OCI-LY1 (cell line): ENCODE measurements at regions not wholly inside any gene's neighbourhood (a gene's known extent, or its start where the extent isn't known, plus 50 kb on each side); places are given as distances from the start of the nearest gene placed in this dataset.

Experiments
- H2AFZ ChIP-seq: fragments of 200-600 bp; sonication (generic), shearing (Covaris generic); 2 replicates; pipeline ENCODE4 v1.6.0; 2014; ENCODE audit warnings: antibody characterized with exemption, mild to moderate bottlenecking, low read length
- H3F3A ChIP-seq: fragments of 200-600 bp; sonication (generic), shearing (Covaris generic); 2 replicates; pipeline ENCODE4 v1.6.0; 2014; ENCODE audit warnings: mild to moderate bottlenecking, antibody characterized with exemption, low read length, moderate library complexity; ENCODE audit not compliant: insufficient read depth
- H3K27ac ChIP-seq: fragments of 200-600 bp; sonication (generic); 2 replicates; pipeline ENCODE4 v1.5.1; 2014; ENCODE audit warnings: low read length, mixed run types, mild to moderate bottlenecking, low read depth; ENCODE audit not compliant: poor library complexity, severe bottlenecking
- H3K27me3 ChIP-seq: fragments of 200-600 bp; sonication (generic); 2 replicates; pipeline ENCODE4 v1.6.0; 2014; ENCODE audit warnings: antibody characterized with exemption, mild to moderate bottlenecking, low read length, moderate library complexity; ENCODE audit not compliant: insufficient read depth
- H3K36me3 ChIP-seq: fragments of 200-600 bp; sonication (generic); 2 replicates; pipeline ENCODE4 v1.6.1; 2014; ENCODE audit warnings: mild to moderate bottlenecking, antibody characterized with exemption, low read length, moderate library complexity, mixed read lengths; ENCODE audit not compliant: insufficient read depth
- H3K4me1 ChIP-seq: fragments of 200-600 bp; sonication (generic); 2 replicates; pipeline ENCODE4 v1.5.1; 2014; ENCODE audit warnings: mild to moderate bottlenecking, low read length, moderate library complexity; ENCODE audit not compliant: insufficient read depth, severe bottlenecking
- H3K4me2 ChIP-seq: fragments of 200-600 bp; sonication (generic), shearing (Covaris generic); 2 replicates; pipeline ENCODE4 v1.6.1; 2014; ENCODE audit warnings: low read length
- H3K4me3 ChIP-seq: fragments of 200-600 bp; sonication (generic); 2 replicates; pipeline ENCODE4 v1.5.1; 2014; ENCODE audit warnings: low read length, low read depth, mild to moderate bottlenecking, mixed read lengths; ENCODE audit not compliant: poor library complexity, severe bottlenecking
- H3K79me2 ChIP-seq: fragments of 200-600 bp; shearing (Covaris generic); 2 replicates; pipeline ENCODE4 v1.6.1; 2016; ENCODE audit warnings: mixed run types, low read length, mixed read lengths; ENCODE audit not compliant: insufficient read depth
- H3K9ac ChIP-seq: fragments of 200-600 bp; sonication (generic), shearing (Covaris generic); 2 replicates; pipeline ENCODE4 v1.6.1; 2014; ENCODE audit warnings: mild to moderate bottlenecking, low read length, mixed read lengths
- H3K9me2 ChIP-seq: fragments of 200-600 bp; sonication (generic), shearing (Covaris generic); 2 replicates; pipeline ENCODE4 v1.6.1; 2014; ENCODE audit warnings: low read depth, mild to moderate bottlenecking, low read length, mixed read lengths
- H3K9me3 ChIP-seq: fragments of 200-600 bp; shearing (Covaris generic); 2 replicates; pipeline ENCODE4 v1.6.1; 2014; ENCODE audit warnings: low read length, mixed read lengths
- H4K20me1 ChIP-seq: fragments of 200-600 bp; sonication (generic), shearing (Covaris generic); 2 replicates; pipeline ENCODE4 v1.6.0; 2016; ENCODE audit warnings: mild to moderate bottlenecking, low read length; ENCODE audit not compliant: insufficient read depth
- EZH2 ChIP-seq: fragments of 200-600 bp; sonication (generic), shearing (Covaris generic); IDR thresholded peaks from 2 replicates; pipeline ENCODE4 v1.8.0; 2017; ENCODE audit warnings: borderline replicate concordance, mixed run types, mild to moderate bottlenecking, antibody characterized with exemption, low read length, moderate library complexity, mixed read lengths
- TF ChIP-seq, protein P1 (sequence below): fragments of 200-600 bp; sonication (generic), shearing (Covaris generic); IDR thresholded peaks from 2 replicates; pipeline ENCODE4 v1.5.1; 2017; ENCODE audit warnings: mild to moderate bottlenecking, antibody characterized with exemption, low read length, moderate library complexity, mixed read lengths

DNA sequence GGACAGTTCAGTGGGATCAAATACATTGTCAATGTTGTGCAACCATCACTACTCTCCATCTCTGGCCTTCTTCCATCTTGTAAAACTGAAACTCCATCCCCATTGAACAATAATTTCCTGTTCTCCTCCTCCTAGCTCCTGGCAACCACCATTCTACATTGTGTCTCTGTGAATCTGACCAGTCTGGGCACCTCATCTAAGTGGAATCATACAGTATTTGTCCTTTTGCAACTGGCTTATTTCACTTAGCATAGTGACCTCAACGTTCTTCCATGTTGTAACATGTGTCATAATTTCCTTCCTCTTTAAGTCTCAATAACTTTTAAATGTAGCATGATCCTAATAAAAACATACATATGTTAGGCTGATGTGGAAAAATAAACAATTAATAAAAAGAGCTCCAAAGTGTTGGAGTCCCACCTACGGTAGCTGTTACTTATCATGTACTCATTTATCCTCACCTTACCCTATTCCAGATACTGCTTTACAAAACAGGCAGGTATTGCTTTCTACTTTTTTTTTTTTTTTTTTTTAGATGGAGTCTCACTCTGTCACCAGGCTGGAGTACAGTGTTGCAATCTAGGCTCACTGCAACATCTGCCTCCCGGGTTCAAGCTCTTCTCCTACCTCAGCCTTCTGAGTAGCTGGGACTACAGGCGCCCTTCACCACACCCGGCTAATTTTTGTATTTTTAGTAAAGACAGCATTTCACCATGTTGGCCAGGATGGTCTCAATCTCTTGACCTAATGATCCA, 91.9 kb downstream of the TNFAIP3 start:
- Histone ChIP-seq H3K4me1 (no peaks in the 10 kb centered on the region), H3K27me3 (no peaks in the 10 kb centered on the region), H2AFZ (no peak overlapping the region)

GRCh38 chr6:137962725-137963124, 95.7 kb downstream of the TNFAIP3 start:
- no peak overlapping the region for H3K4me3 ChIP-seq
- no peak overlapping the region for H2AFZ ChIP-seq
- H3K9me2 ChIP-seq: no peaks in the 10 kb centered on the region
- no peaks in the 10 kb centered on the region for H3K4me1 ChIP-seq
- no peaks in the 10 kb centered on the region for H3K79me2 ChIP-seq
- no peaks in the 10 kb centered on the region for H3K27me3 ChIP-seq
- H3K36me3 ChIP-seq: no peaks in the 10 kb centered on the region
- no peak overlapping the region for H3K4me2 ChIP-seq
- H4K20me1 ChIP-seq: no peaks in the 10 kb centered on the region
- no peak overlapping the region for H3K9ac ChIP-seq
- H3K9me3 ChIP-seq: no peaks in the 10 kb centered on the region; the same call in 1 of the 2 replicates
- H3K27ac ChIP-seq: no peak overlapping the region
- H3F3A ChIP-seq: no peaks in the 10 kb centered on the region
- TF ChIP-seq, protein P1, sequence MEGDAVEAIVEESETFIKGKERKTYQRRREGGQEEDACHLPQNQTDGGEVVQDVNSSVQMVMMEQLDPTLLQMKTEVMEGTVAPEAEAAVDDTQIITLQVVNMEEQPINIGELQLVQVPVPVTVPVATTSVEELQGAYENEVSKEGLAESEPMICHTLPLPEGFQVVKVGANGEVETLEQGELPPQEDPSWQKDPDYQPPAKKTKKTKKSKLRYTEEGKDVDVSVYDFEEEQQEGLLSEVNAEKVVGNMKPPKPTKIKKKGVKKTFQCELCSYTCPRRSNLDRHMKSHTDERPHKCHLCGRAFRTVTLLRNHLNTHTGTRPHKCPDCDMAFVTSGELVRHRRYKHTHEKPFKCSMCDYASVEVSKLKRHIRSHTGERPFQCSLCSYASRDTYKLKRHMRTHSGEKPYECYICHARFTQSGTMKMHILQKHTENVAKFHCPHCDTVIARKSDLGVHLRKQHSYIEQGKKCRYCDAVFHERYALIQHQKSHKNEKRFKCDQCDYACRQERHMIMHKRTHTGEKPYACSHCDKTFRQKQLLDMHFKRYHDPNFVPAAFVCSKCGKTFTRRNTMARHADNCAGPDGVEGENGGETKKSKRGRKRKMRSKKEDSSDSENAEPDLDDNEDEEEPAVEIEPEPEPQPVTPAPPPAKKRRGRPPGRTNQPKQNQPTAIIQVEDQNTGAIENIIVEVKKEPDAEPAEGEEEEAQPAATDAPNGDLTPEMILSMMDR: no peak
- TF ChIP-seq EZH2: no peak

More for the DNA sequence above, 91.9 kb downstream of the TNFAIP3 start:
- H3K27ac ChIP-seq: no peak overlapping the region
- no peaks in the 10 kb centered on the region for H3K9me2 ChIP-seq
- no peaks in the 10 kb centered on the region; the same call in 1 of the 2 replicates for H3K9me3 ChIP-seq
- H3F3A ChIP-seq: no peaks in the 10 kb centered on the region
- no peak overlapping the region for H3K9ac ChIP-seq
- no peak overlapping the region for H3K4me2 ChIP-seq
- no peaks in the 10 kb centered on the region for H4K20me1 ChIP-seq
- H3K36me3 ChIP-seq: no peaks in the 10 kb centered on the region
- no peak overlapping the region for H3K4me3 ChIP-seq
- TF ChIP-seq, protein P1: no peak
- no peak for TF ChIP-seq EZH2
- H3K79me2 ChIP-seq: no peaks in the 10 kb centered on the region

DNA sequence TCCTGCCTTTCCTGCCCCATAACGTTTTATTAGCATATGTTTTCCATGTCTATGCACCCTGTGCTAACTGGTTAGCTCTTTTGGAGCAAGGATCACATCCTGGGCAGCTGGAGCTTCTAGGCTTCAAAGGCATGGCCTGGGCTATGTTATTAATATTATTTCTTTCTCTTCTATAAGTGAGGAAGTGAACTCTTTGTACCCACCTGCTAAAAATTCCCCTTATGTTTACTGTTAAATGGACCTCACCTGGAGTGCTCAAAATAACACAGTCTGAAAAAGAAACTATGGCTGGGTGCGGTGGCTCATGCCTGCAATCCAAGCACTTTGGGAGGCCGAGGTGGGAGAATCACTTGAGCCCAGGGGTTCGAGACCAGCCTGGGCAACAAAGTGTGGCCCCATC, 97.8 kb downstream of the TNFAIP3 start:
- Histone ChIP-seq H3K4me2 (no peak overlapping the region), H2AFZ (no peak overlapping the region)
- no peak for TF ChIP-seq EZH2
- TF ChIP-seq, protein P1: no peak

More for the DNA sequence above, 97.8 kb downstream of the TNFAIP3 start:
- no peaks in the 10 kb centered on the region for H3K27me3 ChIP-seq
- no peaks in the 10 kb centered on the region for H3F3A ChIP-seq
- H3K79me2 ChIP-seq: no peaks in the 10 kb centered on the region
- H3K4me3 ChIP-seq: no peak overlapping the region
- H3K9me2 ChIP-seq: no peaks in the 10 kb centered on the region
- no peaks in the 10 kb centered on the region for H4K20me1 ChIP-seq
- H3K9ac ChIP-seq: no peak overlapping the region
- no peaks in the 10 kb centered on the region; the same call in 1 of the 2 replicates for H3K9me3 ChIP-seq
- no peaks in the 10 kb centered on the region for H3K4me1 ChIP-seq
- no peaks in the 10 kb centered on the region for H3K36me3 ChIP-seq
- H3K27ac ChIP-seq: no peak overlapping the region
